K562 (cell line): ENCODE measurements at regions not wholly inside any gene's neighbourhood (a gene's known extent, or its start where the extent isn't known, plus 50 kb on each side); places are given as distances from the start of the nearest gene placed in this dataset.

Experiments
- ATAC-seq: fragments of 200-7000 bp; cut with Tn5 transposase; 3 replicates; pipeline ENCODE4 v1.9.1; 2020; ENCODE audit warnings: moderate library complexity
- BruUV-seq: library from RNA; stranded (reverse); fragments of 400-500 nt; replicated peaks from 2 replicates; lab custom pipeline; 2021; lab: Mats Ljungman, UMichigan
- CTCF ChIA-PET: fragments of 300-600 bp; formaldehyde crosslinking; extraction: SDS; loops from one replicate; lab custom pipeline; 2021; ENCODE audit warnings: low intra/inter-chr PET ratio; lab: Yijun Ruan, JAX
- POLR2A ChIA-PET: fragments of 300-600, 350-650 bp; sonication (Branson Sonifier 250); formaldehyde crosslinking; extraction: SDS; loops from one replicate; lab custom pipeline; 2021; ENCODE audit warnings: antibody characterized with exemption, inconsistent platforms; lab: Yijun Ruan, JAX
- DNase-seq, 4 experiments: peaks; one replicate each; pipeline versions ENCODE4 v3.0.0 to v3.0.0-alpha.2; 2011 to 2018; ENCODE audit warnings: low spot score in 3 of 4, mixed read lengths in 3 of 4; ENCODE audit errors: extremely low read depth in 1 of 4
- FAIRE-seq: peaks from 2 replicates; lab custom pipeline; 2011; peaks lifted over from hg19 to GRCh38; lab: Jason Lieb, UNC
- H2AFZ ChIP-seq: 2 replicates; pipeline ENCODE4 v1.6.0; 2011; ENCODE audit warnings: low read depth, low read length, control low read depth, inconsistent platforms
- H3K27ac ChIP-seq: fragments of 200-600 bp; 3 replicates; pipeline ENCODE4 v1.8.0; 2011; ENCODE audit warnings: low read depth, mild to moderate bottlenecking, control low read depth, inconsistent platforms, low read length, moderate library complexity, mixed read lengths; ENCODE audit errors: extremely low read depth
- H3K27me3 ChIP-seq, 2 experiments: fragments of 300-600 bp in 1 of 2; 2 replicates in 1 of 2; 3 replicates in 1 of 2; pipeline versions ENCODE4 v1.6.0 to v1.8.0; 2011; ENCODE audit warnings: inconsistent platforms in 2 of 2, low read length in 2 of 2, mild to moderate bottlenecking in 1 of 2, mixed read lengths in 1 of 2, moderate library complexity in 1 of 2; ENCODE audit not compliant: control insufficient read depth in 2 of 2, insufficient read depth in 2 of 2
- H3K36me3 ChIP-seq: fragments of 300-600 bp; 3 replicates; pipeline ENCODE4 v1.8.0; 2011; ENCODE audit warnings: mild to moderate bottlenecking, low read length, inconsistent platforms; ENCODE audit not compliant: control insufficient read depth, insufficient read depth
- H3K4me1 ChIP-seq, 2 experiments: fragments of 200-600 bp in 1 of 2; replicated peaks in 1 of 2; 2 replicates in 1 of 2; 3 replicates in 1 of 2; pipeline versions ENCODE4 v1.5.1 to v1.8.0; 2011; ENCODE audit warnings: inconsistent platforms in 2 of 2, low read length in 2 of 2, mild to moderate bottlenecking in 1 of 2, mixed read lengths in 1 of 2, moderate library complexity in 1 of 2; ENCODE audit not compliant: control insufficient read depth in 2 of 2, insufficient read depth in 2 of 2
- H3K4me2 ChIP-seq: 2 replicates; pipeline ENCODE4 v1.6.1; 2011; ENCODE audit warnings: low read length, control low read depth, inconsistent platforms, mixed read lengths; ENCODE audit not compliant: insufficient read depth
- H3K4me3 ChIP-seq: fragments of 200-600 bp; sonication (generic), shearing (Covaris generic); 2 replicates; pipeline ENCODE4 v1.5.1; 2016; ENCODE audit warnings: control low read depth, inconsistent platforms
- H3K79me2 ChIP-seq: fragments of 200-600 bp; 3 replicates; pipeline ENCODE4 v1.8.0; 2011; ENCODE audit warnings: low read length, inconsistent platforms; ENCODE audit not compliant: control insufficient read depth, insufficient read depth
- H3K9ac ChIP-seq, 2 experiments: 2 replicates each; pipeline versions ENCODE4 v1.6.0 to v1.6.1; 2011; ENCODE audit warnings: low read depth in 2 of 2, low read length in 2 of 2, control low read depth in 1 of 2, inconsistent platforms in 1 of 2, mild to moderate bottlenecking in 1 of 2, mixed read lengths in 1 of 2; ENCODE audit not compliant: insufficient read depth in 1 of 2
- H3K9me1 ChIP-seq: one replicate; pipeline ENCODE4 v1.6.0; 2011; ENCODE audit warnings: inconsistent platforms, mild to moderate bottlenecking, low read length, moderate library complexity; ENCODE audit not compliant: control insufficient read depth, insufficient read depth
- H3K9me3 ChIP-seq: replicated peaks from 2 replicates; pipeline ENCODE4 v1.5.1; 2011; ENCODE audit warnings: low read depth, low read length, inconsistent platforms; ENCODE audit not compliant: control insufficient read depth, insufficient read depth
- H4K20me1 ChIP-seq: replicated peaks from 2 replicates; pipeline ENCODE4 v1.6.1; 2011; ENCODE audit warnings: low read length, inconsistent platforms, mixed read lengths; ENCODE audit not compliant: control insufficient read depth, insufficient read depth
- ATF7 ChIP-seq: fragments of 450-650 bp; IDR thresholded peaks from 2 replicates; pipeline ENCODE4 v1.7.1; 2014; ENCODE audit warnings: mild to moderate bottlenecking, moderate library complexity
- CREM ChIP-seq: IDR thresholded peaks from 2 replicates; pipeline ENCODE4 v1.6.1; 2014; ENCODE audit warnings: antibody characterized with exemption, low read depth
- HDAC1 ChIP-seq, 2 experiments: fragments of 450-650 bp; IDR thresholded peaks; 2 replicates each; pipeline ENCODE4 v1.6.1; 2016 to 2017; ENCODE audit warnings: inconsistent platforms in 1 of 2, mild to moderate bottlenecking in 1 of 2, moderate library complexity in 1 of 2
- ILF3 ChIP-seq: fragments of 450-650 bp; IDR thresholded peaks from 2 replicates; pipeline ENCODE4 v1.6.1; 2018; ENCODE audit warnings: antibody characterized with exemption, mild to moderate bottlenecking, moderate library complexity, borderline replicate concordance
- MCM7 ChIP-seq, 2 experiments: fragments of 450-650 bp; IDR thresholded peaks; 2 replicates each; pipeline ENCODE4 v1.6.1; 2016 to 2018
- PHB2 ChIP-seq: fragments of 450-650 bp; IDR thresholded peaks from 2 replicates; pipeline ENCODE4 v1.6.1; 2017; ENCODE audit warnings: low read depth
- POLR2G ChIP-seq: fragments of 200-400 bp; formaldehyde crosslinking; IDR thresholded peaks from 2 replicates; pipeline ENCODE4 v1.6.1; 2017; ENCODE audit warnings: low read depth, mild to moderate bottlenecking, antibody characterized with exemption, low read length, moderate library complexity
- PYGO2 ChIP-seq: fragments of 450-650 bp; IDR thresholded peaks from 2 replicates; pipeline ENCODE4 v1.6.1; 2016; ENCODE audit warnings: mild to moderate bottlenecking, missing genetic modification characterization, moderate library complexity, missing compliant biosample characterization
- THRB ChIP-seq: fragments of 450-650 bp; formaldehyde crosslinking; conservative IDR thresholded peaks from 2 replicates; pipeline ENCODE4 v1.4.0; 2022; ENCODE audit warnings: mild to moderate bottlenecking, missing genetic modification characterization
- ZC3H4 ChIP-seq: sonication (generic); formaldehyde crosslinking; IDR thresholded peaks from 2 replicates; pipeline ENCODE4 v1.9.0; 2021; ENCODE audit warnings: missing genetic modification reagents, borderline replicate concordance
- ZKSCAN1 ChIP-seq: fragments of 150-350 bp; IDR thresholded peaks from 2 replicates; pipeline ENCODE4 v1.6.1; 2016; ENCODE audit warnings: low read depth, low read length
- ZNF24 ChIP-seq: fragments of 450-650 bp; IDR thresholded peaks from 2 replicates; pipeline ENCODE4 v1.6.1; 2016
- ZNF3 ChIP-seq: fragments of 250-450 bp; sonication (Bioruptor Pico); IDR thresholded peaks from 2 replicates; pipeline ENCODE4 v1.5.0; 2021; ENCODE audit warnings: mild to moderate bottlenecking, moderate library complexity
- ZNF444 ChIP-seq: fragments of 250-450 bp; sonication (Bioruptor Pico); IDR thresholded peaks from 2 replicates; pipeline ENCODE4 v1.4.0; 2020; ENCODE audit warnings: mild to moderate bottlenecking, moderate library complexity
- ZNF561 ChIP-seq: fragments of 450-650 bp; formaldehyde crosslinking; conservative IDR thresholded peaks from 2 replicates; pipeline ENCODE4 v1.4.0; 2020; ENCODE audit warnings: mild to moderate bottlenecking, moderate library complexity
- ZNF76 ChIP-seq: fragments of 250-450 bp; sonication (Bioruptor Pico); IDR thresholded peaks from 2 replicates; pipeline ENCODE4 v1.4.0; 2020; ENCODE audit warnings: mild to moderate bottlenecking, moderate library complexity, borderline replicate concordance
- ZNF766 ChIP-seq: fragments of 200-800 bp; sonication (Bioruptor generic); conservative IDR thresholded peaks from 2 replicates; pipeline ENCODE4 v1.6.1; 2016; ENCODE audit warnings: missing genetic modification characterization, missing compliant biosample characterization
- WGBS: fragments of 100-300 bp; shearing (Covaris generic); methylation state at CpG from one replicate; pipeline ENCODE4 v1.1.6; 2016; ENCODE audit warnings: low coverage, mixed read lengths; ENCODE audit not compliant: insufficient coverage; ENCODE audit errors: missing lambda C conversion rate; 5-methylcytosine and 5-hydroxymethylcytosine counted together
- in situ Hi-C: fragments of 300-500 bp; cut with MboI; formaldehyde crosslinking; loops from 4 replicates; pipeline ENCODE4 v1.15.0; 2018; ENCODE audit warnings: inconsistent platforms, mixed read lengths
- intact Hi-C: fragments of 100-400 bp; cut with micrococcal nuclease; formaldehyde crosslinking; loops from 2 replicates; pipeline ENCODE4 v1.14.2; 2022
- TF ChIP-seq, protein P1 (sequence below): fragments of 250-450 bp; sonication (Bioruptor Pico); IDR thresholded peaks from 2 replicates; pipeline ENCODE4 v1.4.0; 2020; ENCODE audit warnings: mild to moderate bottlenecking
- TF ChIP-seq, protein P2 (sequence below): fragments of 250-450 bp; sonication (Bioruptor Pico); IDR thresholded peaks from 2 replicates; pipeline ENCODE4 v1.5.0; 2020; ENCODE audit warnings: mild to moderate bottlenecking, borderline replicate concordance
- TF ChIP-seq, protein P3 (sequence below), 2 experiments: fragments of 450-650 bp; conservative IDR thresholded peaks; 2 replicates each; pipeline ENCODE4 v1.6.1; 2017; ENCODE audit warnings: mild to moderate bottlenecking in 2 of 2, moderate library complexity in 2 of 2

DNA sequence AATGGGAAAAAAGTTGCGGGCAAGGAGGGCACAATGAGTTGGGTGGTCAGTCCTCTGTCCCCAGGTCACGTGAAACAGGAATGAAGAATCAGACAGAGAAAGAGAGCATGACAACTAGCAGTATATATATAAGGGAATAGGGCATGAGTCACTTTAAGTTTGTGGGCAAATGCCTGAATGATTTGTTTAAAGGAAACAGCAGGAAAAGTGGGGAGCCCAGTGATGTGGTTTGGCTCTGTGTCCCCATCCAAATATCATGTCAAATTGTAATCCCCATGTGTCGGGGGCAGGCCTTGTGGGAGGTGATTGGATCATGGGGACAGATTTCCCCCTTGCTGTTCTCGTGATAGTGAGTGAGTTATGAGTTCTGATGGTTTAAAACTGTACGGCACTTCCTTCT is 195.3 kb upstream of the IGF1 start:
- Histone ChIP-seq H3K4me1 (no peaks in the 10 kb centered on the region), H3K4me2 (no peak overlapping the region), H3K9ac (no peak overlapping the region), H3K27ac (no peak overlapping the region), H3K27me3 (no peaks in the 10 kb centered on the region), H3K9me1 (no peaks in the 10 kb centered on the region), H2AFZ (no peak overlapping the region), H4K20me1 (no peaks in the 10 kb centered on the region), H3K79me2 (no peaks in the 10 kb centered on the region), H3K36me3 (no peaks in the 10 kb centered on the region), H3K9me3 (peaks cover 3% of the 10 kb centered on the region; the same call in 1 of the 2 replicates), H3K4me3 (no peak overlapping the region)
- ATAC-seq, result no peak
- TF ChIP-seq ZNF561 (CRISPR knock-in tag), result no peak
- TF ChIP-seq ATF7, result no peak
- TF ChIP-seq ZNF24, result no peak
- TF ChIP-seq CREM, result no peak
- TF ChIP-seq, protein P1, sequence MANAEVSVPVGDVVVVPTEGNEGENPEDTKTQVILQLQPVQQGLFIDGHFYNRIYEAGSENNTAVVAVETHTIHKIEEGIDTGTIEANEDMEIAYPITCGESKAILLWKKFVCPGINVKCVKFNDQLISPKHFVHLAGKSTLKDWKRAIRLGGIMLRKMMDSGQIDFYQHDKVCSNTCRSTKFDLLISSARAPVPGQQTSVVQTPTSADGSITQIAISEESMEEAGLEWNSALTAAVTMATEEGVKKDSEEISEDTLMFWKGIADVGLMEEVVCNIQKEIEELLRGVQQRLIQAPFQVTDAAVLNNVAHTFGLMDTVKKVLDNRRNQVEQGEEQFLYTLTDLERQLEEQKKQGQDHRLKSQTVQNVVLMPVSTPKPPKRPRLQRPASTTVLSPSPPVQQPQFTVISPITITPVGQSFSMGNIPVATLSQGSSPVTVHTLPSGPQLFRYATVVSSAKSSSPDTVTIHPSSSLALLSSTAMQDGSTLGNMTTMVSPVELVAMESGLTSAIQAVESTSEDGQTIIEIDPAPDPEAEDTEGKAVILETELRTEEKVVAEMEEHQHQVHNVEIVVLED (CRISPR knock-in tag), result no peak
- TF ChIP-seq ZNF76 (CRISPR knock-in tag), result no peak
- no peak for TF ChIP-seq ZNF3 (CRISPR knock-in tag)
- TF ChIP-seq HDAC1 (IDR thresholded peaks at IDR 0.05), result no peak
- no peak for TF ChIP-seq THRB
- no peak for TF ChIP-seq PYGO2 (tag)
- TF ChIP-seq ILF3, result no peak
- no peak for TF ChIP-seq PHB2
- TF ChIP-seq MCM7 (IDR thresholded peaks at IDR 0.05), result no peak
- no peak for TF ChIP-seq ZNF444
- no peak for TF ChIP-seq ZKSCAN1
- TF ChIP-seq, protein P2, sequence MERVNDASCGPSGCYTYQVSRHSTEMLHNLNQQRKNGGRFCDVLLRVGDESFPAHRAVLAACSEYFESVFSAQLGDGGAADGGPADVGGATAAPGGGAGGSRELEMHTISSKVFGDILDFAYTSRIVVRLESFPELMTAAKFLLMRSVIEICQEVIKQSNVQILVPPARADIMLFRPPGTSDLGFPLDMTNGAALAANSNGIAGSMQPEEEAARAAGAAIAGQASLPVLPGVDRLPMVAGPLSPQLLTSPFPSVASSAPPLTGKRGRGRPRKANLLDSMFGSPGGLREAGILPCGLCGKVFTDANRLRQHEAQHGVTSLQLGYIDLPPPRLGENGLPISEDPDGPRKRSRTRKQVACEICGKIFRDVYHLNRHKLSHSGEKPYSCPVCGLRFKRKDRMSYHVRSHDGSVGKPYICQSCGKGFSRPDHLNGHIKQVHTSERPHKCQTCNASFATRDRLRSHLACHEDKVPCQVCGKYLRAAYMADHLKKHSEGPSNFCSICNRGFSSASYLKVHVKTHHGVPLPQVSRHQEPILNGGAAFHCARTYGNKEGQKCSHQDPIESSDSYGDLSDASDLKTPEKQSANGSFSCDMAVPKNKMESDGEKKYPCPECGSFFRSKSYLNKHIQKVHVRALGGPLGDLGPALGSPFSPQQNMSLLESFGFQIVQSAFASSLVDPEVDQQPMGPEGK, result no peak
- no peak for TF ChIP-seq ZNF766 (CRISPR knock-in tag)
- TF ChIP-seq, protein P3, sequence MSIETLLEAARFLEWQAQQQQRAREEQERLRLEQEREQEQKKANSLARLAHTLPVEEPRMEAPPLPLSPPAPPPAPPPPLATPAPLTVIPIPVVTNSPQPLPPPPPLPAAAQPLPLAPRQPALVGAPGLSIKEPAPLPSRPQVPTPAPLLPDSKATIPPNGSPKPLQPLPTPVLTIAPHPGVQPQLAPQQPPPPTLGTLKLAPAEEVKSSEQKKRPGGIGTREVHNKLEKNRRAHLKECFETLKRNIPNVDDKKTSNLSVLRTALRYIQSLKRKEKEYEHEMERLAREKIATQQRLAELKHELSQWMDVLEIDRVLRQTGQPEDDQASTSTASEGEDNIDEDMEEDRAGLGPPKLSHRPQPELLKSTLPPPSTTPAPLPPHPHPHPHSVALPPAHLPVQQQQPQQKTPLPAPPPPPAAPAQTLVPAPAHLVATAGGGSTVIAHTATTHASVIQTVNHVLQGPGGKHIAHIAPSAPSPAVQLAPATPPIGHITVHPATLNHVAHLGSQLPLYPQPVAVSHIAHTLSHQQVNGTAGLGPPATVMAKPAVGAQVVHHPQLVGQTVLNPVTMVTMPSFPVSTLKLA (conservative IDR thresholded peaks at IDR 0.05), result no peak
- no peak for TF ChIP-seq POLR2G
- TF ChIP-seq ZC3H4, result no peak
- 10% methylated on average over 5 of the region's 5 CpGs for WGBS
- FAIRE-seq, result no peak
- BruUV-seq, result no TSS peak
- in situ Hi-C loops, result no loop called here
- ChIA-PET CTCF (no interaction called here), POLR2A (no interaction called here)
- intact Hi-C loops, result no loop called here
- DNase-seq, result no peak
